GM03348 (cell line): ENCODE measurements at regions not wholly inside any gene's neighbourhood (a gene's known extent, or its start where the extent isn't known, plus 50 kb on each side); places are given as distances from the start of the nearest gene placed in this dataset.
"Not testable (repeated sequence)": the region's sequence is repeated elsewhere in the genome, so short reads cannot be mapped to it uniquely, and the experiment has no call there.

Experiments
- DNase-seq: peaks from one replicate; pipeline ENCODE4 v3.0.0; 2012; ENCODE audit warnings: low spot score

GRCh38 chr12:93204896-93205295 lies 172.8 kb upstream of the NUDT4 start:
- DNase-seq: no peak

- no peak for DNase-seq
Measured at GRCh38 chr12:93205361-93205760, 172.4 kb upstream of the NUDT4 start.

GRCh38 chr12:93208011-93208410 lies 169.7 kb upstream of the NUDT4 start:
- no peak for DNase-seq

GRCh38 chr12:93214523-93215289 lies 163.0 kb upstream of the NUDT4 start:
- no peak for DNase-seq

GRCh38 chr12:93215290-93215678 lies 162.4 kb upstream of the NUDT4 start:
- DNase-seq: no peak

GRCh38 chr12:93219947-93220346 lies 157.8 kb upstream of the NUDT4 start:
- DNase-seq: no peak

GRCh38 chr12:93221841-93222240 lies 155.9 kb upstream of the NUDT4 start:
- DNase-seq: no peak

- DNase-seq: no peak
Measured at GRCh38 chr12:93223440-93224426, 154.0 kb upstream of the NUDT4 start.

GRCh38 chr12:93225094-93225493 lies 152.6 kb upstream of the NUDT4 start:
- no peak for DNase-seq

GRCh38 chr12:93226361-93226760 lies 151.4 kb upstream of the NUDT4 start:
- DNase-seq: no peak

- peak; percentile 46 for DNase-seq
Measured at GRCh38 chr12:93229494-93230325, 148.0 kb upstream of the NUDT4 start.

GRCh38 chr12:93230326-93230720 lies 147.4 kb upstream of the NUDT4 start:
- no peak for DNase-seq

- DNase-seq: no peak
Measured at GRCh38 chr12:93231938-93232337, 145.8 kb upstream of the NUDT4 start.

- no peak for DNase-seq
Measured at GRCh38 chr12:93234641-93235040, 143.1 kb upstream of the NUDT4 start.

GRCh38 chr12:93235881-93236280 lies 141.8 kb upstream of the NUDT4 start:
- DNase-seq: no peak

- DNase-seq: no peak
Measured at GRCh38 chr12:93237235-93237915, 140.3 kb upstream of the NUDT4 start.

GRCh38 chr12:93238512-93239262 lies 139.0 kb upstream of the NUDT4 start:
- not testable (repeated sequence) for DNase-seq

GRCh38 chr12:93239789-93240188 lies 137.9 kb upstream of the NUDT4 start:
- DNase-seq: not testable (repeated sequence)

GRCh38 chr12:93242154-93242972 lies 135.4 kb upstream of the NUDT4 start:
- DNase-seq: no peak

- no peak for DNase-seq
Measured at GRCh38 chr12:93243382-93243688, 134.4 kb upstream of the NUDT4 start.
